ENCODE measurements at regions not wholly inside any gene's neighbourhood (a gene's known extent, or its start where the extent isn't known, plus 50 kb on each side); places are given as distances from the start of the nearest gene placed in this dataset.
"Not testable (repeated sequence)": the region's sequence is repeated elsewhere in the genome, so short reads cannot be mapped to it uniquely, and the experiment has no call there.

DNA sequence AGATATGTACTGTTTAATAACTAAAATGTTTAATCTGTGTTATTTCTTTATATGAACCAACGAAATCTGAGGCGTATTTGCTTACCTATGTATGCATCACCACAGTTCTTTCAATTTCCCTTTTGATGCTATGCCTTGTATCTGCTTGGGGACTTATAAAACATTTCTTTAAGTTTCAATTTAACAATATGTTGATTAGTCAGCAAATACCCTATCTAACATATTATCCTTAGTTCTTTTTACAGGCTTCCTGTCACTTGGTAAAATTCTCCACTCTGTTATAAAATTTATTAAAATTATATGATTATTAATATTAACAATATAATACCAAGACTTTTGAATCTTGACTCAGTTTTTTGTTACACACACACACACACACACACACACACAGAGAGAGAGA is 174.3 kb downstream of the CPS1 start:
- no peak for DNase-seq

DNA sequence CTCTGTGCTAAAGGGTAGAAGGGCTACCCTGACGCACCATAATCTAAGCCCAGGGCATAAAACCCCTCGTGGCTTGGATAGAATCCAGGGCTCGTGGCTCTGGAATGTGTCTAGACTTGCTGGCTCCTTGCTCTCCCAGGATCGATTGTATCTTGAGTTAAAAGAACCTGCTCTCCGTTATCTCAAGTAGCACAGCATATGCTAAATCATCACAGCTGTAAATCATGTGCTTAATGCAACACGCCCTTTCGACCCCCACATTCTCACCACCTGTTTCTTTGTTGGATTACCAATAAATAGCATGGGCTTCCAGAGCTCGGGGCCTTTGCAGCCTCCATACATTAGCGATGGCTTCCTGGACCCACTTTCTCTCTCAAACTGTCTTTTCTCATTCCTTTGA is 190.4 kb downstream of the CPS1 start:
- DNase-seq = not testable (repeated sequence)

DNA sequence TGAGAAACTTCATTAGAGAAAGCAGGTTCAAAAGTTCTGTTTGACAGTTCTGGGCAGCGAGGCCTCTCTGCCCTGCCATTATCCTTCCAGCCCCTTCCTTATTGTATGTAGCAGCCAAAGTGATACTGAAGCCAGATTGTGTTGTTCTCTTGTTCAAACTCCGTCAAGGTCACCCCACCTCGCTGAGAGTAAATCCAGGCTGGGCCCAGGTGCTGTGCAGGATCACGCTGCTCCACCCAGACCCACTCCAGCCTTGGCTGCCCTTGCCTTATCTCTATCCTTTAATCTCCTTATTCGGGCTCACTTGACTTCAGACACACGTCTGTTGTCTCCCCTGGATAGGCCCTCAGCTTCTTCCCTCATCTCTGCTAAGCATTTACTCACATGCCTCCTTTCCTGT is 196.1 kb downstream of the CPS1 start:
- no peak for DNase-seq

DNA sequence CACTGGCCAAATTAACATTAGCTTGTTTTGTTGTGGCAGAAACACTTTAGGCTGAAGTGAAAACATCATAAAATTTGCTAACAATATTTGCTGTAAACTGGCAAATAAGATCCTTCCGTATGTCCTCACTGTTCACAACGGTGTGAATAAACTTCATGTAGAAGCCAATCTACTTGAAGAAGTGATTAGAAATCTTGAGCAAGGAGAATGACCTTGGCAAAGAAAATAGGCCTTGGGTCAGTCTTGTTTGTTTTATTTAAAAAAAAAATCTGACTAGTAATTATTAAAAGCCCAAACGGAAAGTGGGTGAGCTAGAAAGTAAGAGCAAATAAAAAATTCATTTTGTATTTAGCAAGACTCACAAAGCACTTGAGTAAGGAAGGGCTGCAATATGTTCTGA is 197.0 kb downstream of the CPS1 start:
- no peak for DNase-seq

DNA sequence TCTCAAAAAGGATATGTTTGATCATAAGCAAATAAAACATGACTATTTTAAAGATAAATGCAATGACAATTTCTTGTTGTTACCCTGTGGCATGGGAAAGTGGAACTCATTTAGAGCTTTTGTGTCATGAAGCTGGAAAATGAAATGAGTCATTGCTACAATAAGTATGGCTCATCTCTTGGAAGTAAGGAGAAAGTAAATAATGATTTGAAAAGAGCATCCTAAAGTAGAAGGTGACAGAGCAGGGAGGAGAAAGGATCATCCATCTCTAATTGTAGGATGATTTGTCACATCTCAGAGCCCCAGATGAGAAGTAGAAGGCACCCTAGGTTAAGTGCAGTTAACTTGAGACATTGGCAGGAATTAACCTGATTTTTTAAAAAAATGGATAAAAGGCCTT is 200.5 kb downstream of the CPS1 start:
- no peak for DNase-seq

DNA sequence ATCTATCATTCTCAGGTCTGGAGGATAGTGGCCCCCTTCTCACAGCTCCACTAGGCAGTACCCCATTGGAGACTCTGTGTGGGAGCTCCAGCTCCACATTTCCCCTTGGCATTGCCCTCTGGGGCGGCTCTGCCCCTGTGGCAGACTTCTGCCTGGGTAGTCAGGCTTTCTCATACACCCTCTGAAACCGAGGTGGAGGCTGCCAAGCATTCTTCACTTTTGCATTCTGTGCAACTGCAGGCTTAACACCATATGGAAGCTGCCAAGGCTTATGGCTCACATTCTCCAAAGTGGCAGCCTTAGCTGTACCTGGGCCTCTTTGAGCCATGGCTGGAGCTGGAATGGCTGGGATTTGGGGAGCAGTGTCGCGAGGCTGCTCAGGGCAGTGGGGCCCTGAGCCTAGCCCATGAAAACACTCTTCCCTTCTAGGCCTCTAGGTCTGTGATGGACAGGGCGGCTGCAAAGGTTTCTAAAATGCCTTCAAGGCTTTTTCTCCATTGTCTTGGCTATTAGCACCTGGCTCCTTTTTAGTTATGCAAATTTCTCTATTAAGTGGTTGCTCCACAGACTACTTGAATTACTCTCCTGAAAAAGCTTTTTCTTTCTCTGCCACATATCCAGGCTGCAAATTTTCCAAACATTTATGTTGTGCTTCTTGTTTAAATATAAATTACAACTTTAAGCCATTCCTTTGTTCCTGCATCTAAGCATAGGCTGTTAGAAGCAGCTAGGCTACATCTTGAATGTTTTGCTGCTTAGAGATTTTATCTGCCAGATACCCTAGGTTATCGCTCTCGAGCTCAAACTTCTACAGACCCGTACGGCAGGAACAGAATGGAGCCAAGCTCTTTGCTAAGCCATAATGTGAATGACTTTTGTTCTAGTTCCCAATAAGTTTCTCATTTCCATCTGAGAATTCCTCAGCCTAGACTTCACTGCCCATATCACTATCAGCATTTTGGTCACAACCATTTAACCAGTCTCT is 206.5 kb downstream of the CPS1 start:
- no peak for DNase-seq

DNA sequence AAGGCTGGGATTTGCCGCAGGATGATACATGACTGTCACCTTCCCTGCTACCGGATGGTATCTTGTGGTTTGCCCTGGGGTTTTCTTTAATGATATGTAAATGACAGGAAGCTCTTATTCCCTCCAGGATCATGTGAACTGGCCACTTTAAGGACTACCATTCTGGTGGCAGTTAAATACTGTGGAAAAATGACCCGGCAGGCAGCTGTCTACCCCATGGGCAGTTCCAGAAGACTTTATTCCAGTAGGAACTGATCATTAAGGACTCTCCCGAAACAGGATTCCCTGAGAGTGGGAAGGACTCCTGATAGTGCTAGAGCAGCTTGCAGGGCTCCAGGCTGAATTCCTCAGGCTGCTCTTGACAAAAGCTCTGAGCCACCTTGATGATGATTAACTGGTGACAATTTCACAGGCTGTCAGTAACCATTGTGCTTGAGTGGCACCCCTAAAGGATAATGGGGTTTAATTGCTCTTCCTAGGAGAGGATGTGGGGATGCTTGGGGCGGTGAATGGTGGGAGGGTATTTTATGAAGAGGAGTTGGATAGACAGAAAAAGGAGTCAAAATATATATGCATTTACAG is 212.0 kb downstream of the CPS1 start:
- DNase-seq = no peak

DNA sequence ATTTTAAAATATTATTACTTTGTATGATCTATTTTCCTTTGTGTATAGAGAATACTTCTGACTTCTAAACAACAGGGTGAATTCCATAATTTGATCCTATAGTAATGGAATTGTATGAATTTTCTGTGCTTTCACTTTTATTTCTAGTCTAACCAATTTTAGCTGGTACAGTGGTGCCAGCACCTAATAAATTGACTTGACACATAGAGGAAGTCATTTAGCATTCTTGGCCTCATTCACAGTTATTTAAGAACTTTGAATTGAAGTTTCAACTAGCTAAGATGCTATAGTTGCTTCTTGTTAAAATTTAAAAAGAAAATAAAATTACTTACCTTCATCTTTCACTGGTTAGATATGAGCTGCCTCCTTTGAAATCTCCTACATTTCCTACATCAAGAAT is 220.4 kb downstream of the CPS1 start:
- DNase-seq = no peak

DNA sequence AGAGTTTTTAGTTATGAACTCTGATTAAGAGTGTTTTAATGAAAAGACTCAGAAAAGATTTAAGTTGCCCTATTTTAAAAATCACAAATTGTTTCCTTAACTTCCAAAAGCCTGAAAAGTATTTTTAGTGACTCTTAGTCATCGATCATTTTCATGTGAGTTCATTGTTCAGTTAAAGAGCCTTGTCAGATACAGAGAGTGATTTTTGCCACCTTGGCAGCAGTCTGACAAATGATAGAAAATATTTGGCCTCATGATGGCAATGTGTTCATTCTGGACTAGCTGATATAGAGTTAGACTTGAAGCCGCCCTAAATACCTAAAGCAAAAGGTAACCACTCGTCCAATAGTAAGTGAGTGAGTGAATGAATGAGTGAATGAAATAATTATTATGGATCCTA is 225.8 kb downstream of the CPS1 start:
- no peak for DNase-seq

DNA sequence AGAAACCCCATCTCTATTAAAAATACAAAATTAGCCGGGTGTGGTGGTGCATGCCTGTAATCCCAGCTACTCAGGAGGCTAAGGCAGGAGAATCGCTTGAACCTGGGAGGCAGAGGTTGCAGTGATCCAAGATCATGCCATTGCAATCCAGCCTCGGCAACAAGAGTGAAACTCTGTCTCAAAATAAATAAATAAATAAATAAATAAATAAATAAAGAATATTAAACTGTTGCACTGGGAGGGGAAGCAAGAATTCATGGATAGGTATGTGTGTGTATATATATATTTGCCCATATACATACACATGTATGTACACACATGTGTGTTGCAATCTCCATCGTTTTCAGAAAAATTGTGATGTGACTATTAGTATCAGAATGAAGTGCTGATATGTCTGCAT is 231.4 kb downstream of the CPS1 start:
- not testable (repeated sequence) for DNase-seq

DNA sequence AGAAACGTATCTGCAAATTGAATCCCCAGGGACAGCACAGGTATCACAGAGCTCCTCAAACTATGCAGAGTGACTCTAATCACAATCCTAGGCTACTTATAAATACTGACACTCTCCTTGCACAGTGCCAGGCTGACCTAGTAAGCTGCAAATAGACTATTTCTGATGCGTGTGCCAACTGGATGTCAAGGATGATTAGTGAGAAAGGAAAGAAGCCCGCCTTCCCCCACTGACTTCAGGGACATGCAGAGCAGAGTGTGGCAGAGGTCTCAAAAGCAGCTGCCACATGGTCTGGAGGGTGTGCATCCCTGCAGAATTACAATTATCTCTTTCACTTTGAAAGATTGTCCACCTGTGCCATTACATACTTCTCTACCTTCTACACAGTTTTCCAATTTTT is 235.6 kb downstream of the CPS1 start:
- DNase-seq = no peak

DNA sequence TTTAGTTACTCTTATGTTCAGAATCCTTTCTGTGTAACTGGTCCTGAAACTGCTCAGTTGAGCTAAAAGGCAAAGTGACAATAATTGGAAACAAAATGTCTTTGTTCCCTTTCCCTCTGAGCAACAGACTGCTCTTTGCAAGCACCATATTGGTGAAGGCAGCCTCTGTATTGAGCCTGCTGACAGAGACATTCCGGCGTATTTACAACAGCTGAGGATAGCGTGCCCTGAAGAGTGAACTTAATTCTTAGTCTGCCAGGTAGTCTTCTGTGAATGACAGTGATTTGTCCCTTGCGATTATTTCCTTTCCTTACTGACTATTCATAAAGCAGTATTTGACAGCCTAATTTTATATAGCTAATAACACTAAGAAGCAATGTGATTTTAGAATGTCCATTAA is 239.1 kb downstream of the CPS1 start:
- DNase-seq = no peak

DNA sequence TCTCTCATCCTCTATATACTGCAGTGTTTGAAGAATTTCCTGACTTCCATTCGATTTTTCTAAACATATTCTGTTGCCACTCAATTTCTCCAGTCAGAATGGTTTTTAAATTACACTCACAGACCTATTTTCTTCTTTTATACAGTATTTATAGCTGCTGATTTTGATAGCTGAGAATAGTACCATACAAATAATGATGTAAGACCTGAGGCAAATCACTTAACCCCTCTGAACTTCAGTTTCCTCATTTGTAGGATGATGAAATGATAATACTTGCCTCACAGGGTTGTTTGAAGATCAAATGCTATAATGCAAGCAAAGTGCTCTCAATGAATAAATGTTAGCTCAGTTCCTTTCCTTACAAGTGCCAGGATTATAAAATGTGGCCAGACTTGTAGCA is 241.8 kb downstream of the CPS1 start:
- DNase-seq = no peak

DNA sequence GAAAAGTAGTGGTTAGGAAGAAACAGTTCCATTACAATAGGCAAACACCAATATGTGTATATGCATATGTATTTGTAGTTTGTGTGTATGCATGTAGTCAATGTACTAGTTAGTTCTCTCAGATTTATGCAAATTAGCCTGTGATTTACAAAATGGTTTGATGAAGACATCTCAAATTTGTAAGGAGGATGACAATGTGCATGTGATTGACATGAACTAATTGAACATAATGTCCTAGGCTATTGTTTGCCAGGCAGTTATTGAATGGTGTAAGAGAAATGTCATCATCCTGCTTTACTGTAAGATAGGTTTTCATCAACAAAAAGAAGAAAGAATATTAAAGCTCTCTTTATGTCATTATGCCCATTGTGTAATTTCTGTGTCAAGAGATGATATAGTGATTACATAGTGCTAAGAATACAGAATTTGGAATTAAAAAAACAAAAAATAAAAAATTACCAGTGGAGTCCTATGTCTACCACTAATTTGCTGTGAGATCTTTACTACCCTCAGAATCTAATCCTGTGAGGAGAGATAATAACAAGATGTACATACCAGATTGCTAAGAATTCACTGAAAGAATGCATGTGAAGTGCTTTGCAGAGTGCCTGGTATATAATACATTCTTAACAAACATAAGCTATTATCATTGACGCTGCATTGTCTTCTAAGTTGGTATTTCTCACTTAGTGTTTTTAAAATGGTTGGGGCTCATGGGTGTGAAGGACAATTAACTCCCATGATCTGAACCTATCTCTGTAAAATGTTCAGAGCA is 258.0 kb downstream of the CPS1 start:
- no peak for DNase-seq

DNA sequence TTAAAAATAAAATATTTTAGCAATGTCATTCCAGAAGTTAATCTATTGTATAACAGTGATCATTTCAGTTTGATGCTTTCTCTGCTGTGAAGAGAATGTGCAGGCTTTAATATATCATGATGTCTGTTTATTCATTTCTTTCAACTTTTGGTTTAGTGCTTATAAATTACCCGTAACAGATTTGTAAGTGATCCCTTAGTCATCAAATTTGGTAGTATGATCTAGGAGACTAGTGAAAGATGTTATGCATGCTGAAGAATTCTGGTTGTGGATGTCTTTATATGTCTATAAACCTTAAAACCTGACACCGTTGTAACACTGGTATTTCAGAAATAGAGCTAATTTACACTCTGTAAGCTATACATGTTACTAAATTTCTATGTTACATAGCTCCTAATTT is 260.4 kb downstream of the CPS1 start:
- DNase-seq = no peak

DNA sequence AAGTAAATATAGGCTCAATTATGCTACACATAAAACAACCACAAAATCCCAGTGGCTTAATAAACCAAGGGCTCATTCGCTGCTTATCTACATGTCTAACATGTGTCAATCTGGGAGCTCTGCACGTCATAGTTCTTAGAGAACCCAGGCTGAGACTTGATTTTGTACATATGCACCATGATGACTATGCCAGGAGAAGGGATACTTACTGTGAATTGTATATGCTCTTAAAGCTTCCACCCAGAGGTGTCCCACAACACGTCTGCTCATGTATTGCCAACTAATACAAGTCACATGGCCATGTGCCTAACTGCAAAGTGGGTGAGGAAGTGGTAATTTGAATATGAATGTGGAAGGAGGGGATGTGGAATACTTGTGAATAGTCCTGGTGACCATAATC is 262.1 kb downstream of the CPS1 start:
- peak in 1 of 2 experiments; percentile 0 for DNase-seq

DNA sequence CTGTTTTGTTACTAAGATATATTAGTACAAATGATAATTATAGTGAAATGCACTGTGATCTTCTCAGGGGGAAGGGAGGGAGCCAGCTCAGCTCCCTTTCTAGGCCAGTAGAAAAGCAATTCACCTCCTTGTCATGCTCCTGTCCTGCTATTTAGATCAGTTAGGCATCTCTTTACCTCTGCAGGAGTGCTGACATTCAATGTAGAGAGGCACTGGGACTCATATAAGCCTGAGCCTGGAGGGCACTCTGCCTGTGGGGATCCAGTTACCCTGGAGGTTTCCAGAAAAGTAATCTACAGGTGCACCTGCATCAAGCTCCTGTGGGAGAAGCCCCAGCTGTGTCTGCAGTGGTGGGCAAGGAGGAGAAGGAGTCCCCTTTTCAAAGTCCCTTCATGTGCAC is 277.0 kb downstream of the CPS1 start:
- DNase-seq = no peak

DNA sequence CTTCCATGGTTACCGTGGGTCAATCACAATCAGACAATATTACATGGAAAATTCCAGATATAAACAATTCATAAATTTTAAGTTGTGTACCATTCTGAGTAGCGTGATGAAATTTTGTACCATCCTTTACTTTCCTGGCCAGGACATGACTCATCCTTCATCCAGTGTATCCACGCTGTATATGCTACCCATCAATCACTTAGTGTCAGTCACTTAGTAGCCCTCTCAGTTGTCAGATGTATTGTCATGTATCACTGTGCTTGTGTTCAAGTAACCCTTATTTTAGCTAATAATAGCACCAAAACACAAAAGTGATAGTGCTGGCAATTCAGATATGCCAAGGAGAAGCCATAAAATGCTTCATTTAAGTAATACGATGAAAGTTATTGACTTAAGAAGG is 282.6 kb downstream of the CPS1 start:
- no peak for DNase-seq

DNA sequence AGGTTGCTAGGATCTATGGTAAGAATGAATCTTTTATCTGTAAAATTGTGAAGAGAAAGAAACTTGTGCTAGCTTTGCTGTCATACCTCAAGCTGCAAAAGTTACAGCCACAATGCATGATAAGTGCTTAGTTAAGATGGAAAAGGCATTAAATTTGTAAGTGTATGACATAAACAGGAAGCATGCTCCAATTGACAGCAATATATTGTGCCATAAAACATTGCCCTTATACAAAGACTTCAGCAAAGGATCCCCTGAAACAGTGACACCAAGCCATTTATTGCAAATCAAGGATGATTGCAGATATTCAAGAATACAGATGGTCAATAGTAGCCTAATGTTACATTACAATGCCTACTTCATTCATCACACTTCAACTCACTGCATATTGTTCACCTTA is 283.1 kb downstream of the CPS1 start:
- no peak for DNase-seq

DNA sequence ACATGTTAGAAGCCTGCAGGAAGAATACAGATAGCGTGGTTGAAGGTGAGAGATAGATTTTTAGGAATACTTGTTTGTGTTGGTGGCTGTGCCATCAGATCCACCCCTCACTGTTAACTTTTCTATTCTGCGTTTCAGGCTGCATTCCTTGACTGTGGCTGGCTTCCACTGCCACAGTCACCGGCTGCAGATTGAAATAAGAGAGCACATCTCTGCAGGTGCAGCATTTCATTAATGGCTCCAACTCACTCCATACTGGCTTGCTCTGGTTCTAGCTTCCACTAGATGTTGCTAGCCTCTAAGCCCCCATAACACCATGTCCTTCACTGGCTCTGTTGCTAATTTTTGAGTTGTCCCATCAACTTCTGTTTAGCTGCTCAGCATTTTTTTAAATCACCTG is 286.5 kb downstream of the CPS1 start:
- DNase-seq = no peak

DNA sequence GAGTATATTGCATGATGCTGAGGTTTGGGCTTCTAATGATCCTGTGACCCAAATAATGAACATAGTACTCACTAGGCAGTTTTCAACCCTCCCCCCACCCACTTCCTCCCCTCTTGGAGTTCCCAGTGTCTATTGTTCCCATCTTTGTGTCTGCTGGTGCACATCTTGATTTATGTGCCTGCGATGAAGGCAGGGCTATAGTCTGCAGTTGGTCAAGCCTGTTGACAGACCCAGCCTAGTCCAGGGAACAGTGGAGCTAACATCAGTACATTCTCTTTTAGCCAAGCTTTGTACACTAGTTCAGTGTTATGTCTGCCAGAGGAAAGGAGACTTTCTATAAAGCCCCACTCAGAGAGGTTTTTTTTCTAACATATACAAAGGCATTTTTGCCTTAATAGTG is 287.6 kb downstream of the CPS1 start:
- DNase-seq = no peak

DNA sequence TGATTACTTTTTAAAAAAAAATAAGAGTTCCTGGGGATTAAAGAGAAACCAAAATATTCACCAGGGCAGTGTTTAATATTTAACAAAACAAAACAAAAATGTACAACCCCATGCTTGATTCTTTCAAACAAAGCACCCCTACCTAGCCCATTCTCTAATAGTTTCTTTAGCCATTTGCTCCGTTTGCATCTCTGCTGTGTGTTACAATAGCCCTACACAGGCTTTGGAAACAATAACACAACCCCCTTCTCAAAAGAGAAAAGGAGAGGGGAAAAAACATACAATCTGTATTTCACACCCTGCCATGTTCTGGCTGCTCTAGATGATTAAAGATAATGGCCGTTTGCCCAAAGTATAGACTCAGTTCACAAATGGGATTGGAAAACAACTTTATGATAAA is 302.9 kb downstream of the CPS1 start:
- DNase-seq = no peak

DNA sequence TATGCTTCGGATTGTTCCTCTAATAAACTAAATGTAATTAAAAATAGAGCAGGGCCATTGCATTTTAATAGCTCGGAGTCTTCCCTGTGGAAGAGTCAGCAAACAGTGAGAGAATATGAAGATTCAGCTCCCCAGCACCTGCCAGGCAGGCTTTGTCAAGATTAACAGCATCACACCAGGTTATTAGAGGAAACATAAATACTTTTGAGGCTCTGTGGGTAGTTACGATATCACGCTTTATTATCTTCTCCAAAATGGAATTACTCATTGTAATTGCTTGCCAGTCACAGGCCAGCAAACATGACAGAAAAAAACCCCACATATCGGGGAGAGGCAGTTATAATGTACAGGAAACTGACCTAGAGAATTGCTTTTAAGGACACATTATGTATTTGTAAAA is 303.9 kb downstream of the CPS1 start:
- no peak for DNase-seq
